T47D (cell line): ENCODE measurements at regions not wholly inside any gene's neighbourhood (a gene's known extent, or its start where the extent isn't known, plus 50 kb on each side); places are given as distances from the start of the nearest gene placed in this dataset.

Experiments
- DNase-seq, 2 experiments: peaks; one replicate each; pipeline versions ENCODE4 v3.0.0 to v3.0.0-alpha.2; 2011 to 2012; ENCODE audit warnings: low read depth in 1 of 2, low spot score in 1 of 2
- JUND ChIP-seq: IDR thresholded peaks from 2 replicates; pipeline ENCODE4 v1.6.1; 2012; ENCODE audit warnings: low read depth
- in situ Hi-C: cut with HindIII; loops from 2 replicates; pipeline ENCODE4 v1.10.0; 2016; ENCODE audit warnings: low sequenced_read_pairs, low pct_unique_long_range_greater_than_20kb

- in situ Hi-C loops = no loop called here
- no peak for DNase-seq
These were observed 408.8 kb upstream of the F9 start for GRCh38 chrX:139121616-139122286.

GRCh38 chrX:139120760-139121159 is 409.2 kb upstream of the FGF13 start:
- no peak for DNase-seq
- in situ Hi-C loops = no loop called here

More at GRCh38 chrX:139121616-139122286, 408.8 kb upstream of the F9 start:
- no peak for TF ChIP-seq JUND

DNA sequence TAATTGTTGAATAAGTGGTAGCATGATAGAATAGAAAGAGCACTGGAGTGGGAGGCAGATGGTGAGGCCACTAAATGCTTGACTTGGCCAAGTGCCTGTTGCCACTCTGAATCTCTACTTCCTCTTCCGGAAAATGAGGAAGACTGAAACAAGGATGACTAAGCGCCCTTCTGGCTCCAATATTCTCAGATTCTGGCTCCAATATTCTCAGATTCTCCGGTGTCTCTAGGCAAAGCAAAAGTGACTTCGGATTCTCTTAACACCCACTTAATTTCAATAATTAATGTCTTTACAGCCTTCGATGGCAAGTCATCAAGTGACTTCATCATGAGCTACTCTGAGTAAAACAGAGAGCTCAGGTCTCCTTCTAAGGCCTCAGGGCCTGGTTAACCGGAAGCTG is 402.2 kb upstream of the FGF13 start:
- no peak for DNase-seq
- in situ Hi-C loops = no loop called here
- TF ChIP-seq JUND = no peak

More at GRCh38 chrX:139120760-139121159, 409.2 kb upstream of the FGF13 start:
- no peak for TF ChIP-seq JUND

- in situ Hi-C loops = no loop called here
- DNase-seq = no peak
- no peak for TF ChIP-seq JUND
These were observed 400.9 kb upstream of the FGF13 start for GRCh38 chrX:139112432-139112831.

DNA sequence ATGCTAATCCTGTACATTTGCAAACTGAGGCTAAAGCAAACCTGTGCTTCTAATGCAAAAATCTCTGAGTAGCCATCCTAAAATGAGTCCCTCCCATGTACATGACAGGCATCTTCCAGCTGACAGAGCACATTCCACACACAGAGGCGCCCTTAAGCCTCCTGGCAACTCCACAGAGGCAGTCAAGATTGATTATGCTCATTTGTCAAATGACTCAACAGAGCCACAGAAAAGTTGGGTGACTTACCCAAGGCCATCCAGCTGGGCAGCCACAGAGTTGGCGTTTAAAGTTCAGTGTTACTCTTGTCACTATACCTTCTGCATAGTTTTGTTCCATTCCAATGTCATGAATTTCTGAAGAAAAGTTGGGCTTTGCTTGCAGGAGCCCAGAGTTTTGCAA is 394.6 kb upstream of the FGF13 start:
- no peak for TF ChIP-seq JUND
- DNase-seq = no peak
- in situ Hi-C loops = no loop called here

DNA sequence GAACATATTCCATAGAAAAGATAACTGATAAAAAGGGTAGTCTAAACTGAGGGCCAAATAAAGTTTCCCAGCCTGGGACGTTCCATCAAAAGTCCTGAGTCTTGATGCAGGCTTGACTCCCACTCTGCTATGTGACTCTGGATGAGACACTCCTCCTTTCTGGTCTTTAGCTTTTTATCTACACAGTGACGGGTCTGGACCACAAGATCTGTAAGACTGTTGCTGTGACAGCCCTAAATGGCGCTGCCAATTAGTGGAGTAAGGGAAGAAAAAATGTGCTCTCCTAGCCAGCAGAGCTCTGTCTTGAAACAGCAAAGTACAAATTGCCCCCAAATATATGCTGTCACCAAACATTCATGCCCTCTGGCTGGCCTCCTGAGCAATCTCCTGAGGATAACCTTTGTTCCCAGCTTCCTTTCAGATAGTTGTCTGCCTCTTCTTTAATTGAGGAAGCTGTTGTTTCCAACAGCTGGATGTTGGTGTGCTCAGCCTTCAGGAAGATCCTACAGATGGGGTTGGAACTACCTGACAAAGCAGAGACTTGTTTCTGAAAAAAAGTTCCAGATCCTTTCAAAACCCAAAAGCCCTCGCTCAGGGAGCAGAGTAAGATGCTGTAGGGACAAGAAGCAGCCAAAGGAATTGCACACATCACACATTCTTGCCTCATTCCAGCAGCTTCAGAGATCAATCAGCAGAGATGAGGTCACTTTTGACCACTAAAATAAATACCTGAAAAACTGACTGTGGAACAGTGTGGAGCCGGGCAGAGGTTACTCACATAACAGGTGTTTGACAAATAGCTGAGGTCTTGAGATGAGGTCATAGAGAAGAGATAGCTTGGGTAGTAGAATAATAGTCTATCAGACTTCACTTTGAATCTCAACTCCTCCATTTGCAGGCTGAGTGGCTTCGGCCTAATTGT is 383.4 kb upstream of the FGF13 start:
- TF ChIP-seq JUND = no peak
- in situ Hi-C loops = no loop called here

GRCh38 chrX:139093201-139093600 is 381.7 kb upstream of the FGF13 start:
- no peak for TF ChIP-seq JUND
- in situ Hi-C loops = no loop called here
- DNase-seq = no peak

More for the DNA sequence above, 383.4 kb upstream of the FGF13 start:
- no peak for DNase-seq

DNA sequence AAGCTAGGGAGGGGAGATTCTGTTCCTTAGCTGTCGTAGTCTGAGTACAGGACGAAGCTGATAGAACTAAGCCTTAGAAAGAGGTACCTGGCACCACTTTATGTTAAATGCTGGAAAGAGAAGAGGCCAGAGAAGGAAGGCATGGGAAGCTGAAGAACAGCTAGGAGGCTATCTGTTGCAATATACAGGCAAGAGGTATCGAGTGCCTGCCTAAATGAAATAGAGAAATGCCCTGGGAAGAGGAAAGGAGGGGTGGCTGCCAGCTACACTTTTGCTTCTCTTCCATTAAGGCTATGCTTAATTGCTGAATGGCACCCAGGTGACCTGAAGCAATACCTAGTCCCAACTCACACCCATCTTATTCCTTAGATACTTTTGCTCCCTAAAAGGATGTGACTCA is 380.4 kb upstream of the FGF13 start:
- in situ Hi-C loops = no loop called here
- DNase-seq = no peak
- no peak for TF ChIP-seq JUND

DNA sequence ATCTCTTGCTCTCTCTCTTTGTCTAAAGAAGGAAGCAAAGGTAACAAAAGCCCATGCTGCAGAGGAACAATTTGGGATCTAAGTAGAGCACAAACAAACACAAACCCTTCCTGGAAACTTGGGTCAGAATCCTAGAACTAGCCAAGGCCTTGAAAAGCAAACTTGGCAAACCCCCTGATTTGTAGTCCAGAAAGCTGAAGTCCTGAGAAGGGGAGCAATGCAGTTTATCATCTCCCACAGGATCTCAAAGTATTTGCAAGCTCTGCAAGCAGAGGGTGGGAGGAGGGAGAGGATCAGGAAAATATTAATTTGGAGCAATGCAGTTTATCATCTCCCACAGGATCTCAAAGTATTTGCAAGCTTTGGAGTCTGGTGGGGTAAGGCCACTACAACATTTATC is 379.5 kb upstream of the FGF13 start:
- no peak for DNase-seq
- in situ Hi-C loops = no loop called here
- no peak for TF ChIP-seq JUND

DNA sequence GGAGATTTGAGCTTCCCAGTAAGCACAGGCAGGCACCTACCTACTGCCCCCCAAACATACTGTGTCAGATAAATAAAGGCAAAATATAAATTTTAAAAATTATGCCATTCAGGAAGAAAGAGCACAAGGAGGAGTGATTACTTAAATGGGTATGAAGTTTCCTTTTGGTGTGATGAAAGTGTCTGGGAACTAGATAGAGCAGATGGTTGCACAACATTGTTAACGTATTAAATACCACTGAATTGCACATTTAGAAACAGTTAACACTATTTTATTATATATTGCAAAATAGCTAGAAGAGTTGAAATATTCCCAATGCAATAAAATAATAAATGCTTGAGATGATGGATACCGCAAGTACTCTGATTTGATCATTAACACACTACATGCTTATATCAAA is 374.7 kb upstream of the FGF13 start:
- in situ Hi-C loops = no loop called here
- DNase-seq = no peak
- no peak for TF ChIP-seq JUND

DNA sequence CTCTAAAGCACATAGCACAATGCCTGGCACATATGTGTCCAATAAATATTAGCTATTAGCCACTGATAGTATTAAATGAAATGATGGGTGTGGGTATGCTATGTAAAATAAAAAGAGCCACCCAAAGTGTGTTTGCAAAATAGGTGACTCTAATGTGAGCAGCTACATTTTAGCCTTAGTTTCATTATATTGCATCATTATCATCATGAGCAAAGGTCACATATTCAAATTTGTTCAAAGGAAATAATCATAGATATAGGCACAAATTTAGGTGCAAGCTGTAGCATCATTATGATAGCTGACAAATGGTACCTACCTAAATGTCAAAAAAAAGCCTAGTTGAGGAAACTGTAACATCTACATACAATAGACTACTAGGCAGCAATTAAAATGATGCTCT is 373.9 kb upstream of the FGF13 start:
- TF ChIP-seq JUND = no peak
- no peak for DNase-seq
- in situ Hi-C loops = no loop called here

DNA sequence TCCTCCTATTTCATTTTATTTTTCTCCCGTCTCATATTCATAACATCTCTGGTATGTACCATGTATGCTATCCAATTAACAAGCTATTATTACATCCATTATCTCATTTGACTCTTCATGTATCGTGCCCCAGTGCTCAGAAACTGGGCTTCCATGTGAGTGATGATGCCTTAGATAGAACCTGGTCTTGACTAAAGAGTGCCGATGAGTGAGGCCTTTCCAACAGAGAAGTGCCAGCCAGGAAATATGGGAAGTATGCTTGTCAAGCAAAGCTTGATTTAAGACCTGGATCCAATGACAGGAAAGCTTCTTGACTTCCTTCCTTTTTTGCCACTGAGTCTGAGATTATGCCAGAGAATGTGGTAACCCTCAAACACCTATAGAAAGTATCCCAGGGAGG is 371.7 kb upstream of the FGF13 start:
- TF ChIP-seq JUND = no peak
- in situ Hi-C loops = no loop called here
- DNase-seq = no peak

- DNase-seq = no peak
- TF ChIP-seq JUND = no peak
- in situ Hi-C loops = no loop called here
These were observed 370.4 kb upstream of the FGF13 start for GRCh38 chrX:139081965-139082364.
